Fibroblast of peridontal ligament (primary cell): ENCODE measurements at regions not wholly inside any gene's neighbourhood (a gene's known extent, or its start where the extent isn't known, plus 50 kb on each side); places are given as distances from the start of the nearest gene placed in this dataset.
"Not testable (repeated sequence)": the region's sequence is repeated elsewhere in the genome, so short reads cannot be mapped to it uniquely, and the experiment has no call there.

Experiments used
- DNase-seq: peaks from one replicate; pipeline ENCODE4 v3.0.0-alpha.2; 2010; ENCODE audit errors: extremely low read depth

- no peak for DNase-seq
Observed at GRCh38 chr12:86959766-86960458, 703.7 kb upstream of the MGAT4C start.

- DNase-seq = no peak
Observed at GRCh38 chr12:86950444-86950843, 694.3 kb upstream of the MGAT4C start.

- peak; percentile 8 for DNase-seq
Observed at GRCh38 chr12:86950043-86950442, 693.9 kb upstream of the MGAT4C start.

DNA sequence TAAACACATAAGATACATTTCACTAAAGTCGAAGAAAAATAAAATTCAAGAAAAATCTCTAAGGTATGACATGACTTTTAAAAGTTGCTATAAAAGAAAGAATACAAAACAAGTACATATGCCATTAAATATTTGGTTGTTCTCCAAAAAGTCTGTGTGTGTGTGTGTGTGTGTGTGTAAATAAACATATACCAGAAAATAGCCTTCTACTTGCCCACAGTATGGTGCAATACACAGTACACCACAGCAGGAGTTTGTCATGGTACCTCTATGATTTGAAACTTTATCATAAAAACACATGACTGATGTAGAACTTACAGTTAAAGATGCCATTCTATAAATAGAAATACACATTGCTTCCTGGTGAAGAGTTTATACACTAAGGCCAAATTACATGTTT lies 692.7 kb upstream of the MGAT4C start:
- DNase-seq = peak; percentile 65

- DNase-seq = no peak
Observed at GRCh38 chr12:86945685-86946196, 689.5 kb upstream of the MGAT4C start.

DNA sequence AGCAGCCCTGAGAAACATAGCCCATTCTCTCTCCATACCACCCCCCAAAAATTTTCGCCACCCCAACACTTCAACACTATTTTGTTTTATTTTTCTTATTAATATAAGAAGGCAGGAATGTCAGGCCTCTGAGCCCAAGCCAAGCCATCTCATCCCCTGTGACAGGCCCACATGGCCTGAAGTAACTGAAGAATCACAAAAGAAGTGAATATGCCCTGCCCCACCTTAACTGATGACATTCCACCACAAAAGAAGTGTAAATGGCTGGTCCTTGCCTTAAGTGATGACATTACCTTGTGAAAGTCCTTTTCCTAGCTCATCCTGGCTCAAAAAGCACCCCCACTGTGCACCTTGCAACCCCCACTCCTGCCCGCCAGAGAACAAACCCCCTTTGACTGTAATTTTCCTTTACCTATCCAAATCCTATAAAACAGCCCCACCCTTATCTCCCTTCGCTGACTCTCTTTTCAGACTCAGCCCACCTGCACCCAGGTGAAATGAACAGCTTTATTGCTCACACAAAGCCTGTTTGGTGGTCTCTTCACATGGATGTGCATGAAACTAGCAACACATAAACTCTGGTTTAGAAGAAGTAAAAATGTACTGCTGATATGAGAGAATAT lies 688.1 kb upstream of the MGAT4C start:
- not testable (repeated sequence) for DNase-seq

- no peak for DNase-seq
Observed at GRCh38 chr12:86931714-86932113, 675.5 kb upstream of the MGAT4C start.

GRCh38 chr12:86929962-86930361 lies 673.8 kb upstream of the MGAT4C start:
- peak; percentile 76 for DNase-seq

DNA sequence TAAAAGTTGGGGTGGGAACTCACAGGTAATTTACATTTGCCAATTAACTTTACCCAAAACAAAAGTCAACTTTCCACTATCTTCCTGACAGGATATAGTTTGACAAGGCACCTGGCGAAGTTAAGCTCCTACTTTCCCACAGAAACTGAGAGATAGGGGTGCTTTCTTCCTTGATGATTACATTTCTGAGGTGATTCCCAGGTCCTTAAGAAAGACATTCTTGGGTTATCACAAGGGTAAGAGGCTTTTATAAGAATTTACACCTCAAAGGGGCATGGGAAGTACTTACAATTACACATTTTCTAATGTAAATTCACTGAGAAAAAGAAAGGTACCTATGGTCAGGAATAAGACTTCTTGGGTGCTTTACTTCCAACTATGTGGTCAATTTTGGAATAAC lies 660.9 kb upstream of the MGAT4C start:
- no peak for DNase-seq

DNA sequence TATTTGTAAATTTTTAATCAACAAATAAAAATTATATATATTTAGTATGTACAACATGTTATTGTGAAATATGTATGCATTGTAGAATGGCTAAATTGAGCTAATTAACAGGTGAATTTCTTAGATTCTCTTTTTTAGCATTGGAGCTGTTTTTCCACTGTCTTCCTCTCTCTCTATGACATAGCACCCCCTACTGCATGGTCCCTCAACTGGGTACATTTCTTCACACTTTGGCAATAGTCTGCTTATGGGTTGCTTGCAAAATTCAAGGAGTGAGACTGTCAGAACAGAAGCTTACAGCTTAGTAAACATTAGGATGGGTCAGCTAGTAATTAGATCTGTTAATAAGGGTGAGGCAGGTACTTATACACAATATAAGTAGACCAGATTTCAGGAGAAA lies 658.5 kb upstream of the MGAT4C start:
- DNase-seq = peak; percentile 80

- DNase-seq = no peak
Observed at GRCh38 chr12:86911973-86912372, 655.8 kb upstream of the MGAT4C start.

DNA sequence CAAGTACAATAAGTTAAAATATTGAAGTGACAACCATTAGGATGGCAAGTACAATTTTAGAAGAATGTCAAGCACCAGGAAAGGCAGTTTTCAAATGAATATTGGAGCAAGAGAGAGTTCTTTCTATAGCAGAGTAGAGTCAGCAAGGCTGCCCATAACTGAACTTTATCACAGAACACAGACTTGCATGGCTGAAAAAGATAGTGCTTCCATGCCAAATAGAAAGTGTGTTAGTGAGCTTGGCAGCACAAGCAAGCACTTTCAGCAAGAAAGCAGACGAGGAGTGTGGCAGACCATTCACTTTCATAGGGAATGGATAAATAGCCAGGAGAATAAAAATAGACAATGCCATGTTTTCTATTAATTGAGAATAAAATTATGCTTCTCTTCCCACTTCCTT lies 647.0 kb upstream of the MGAT4C start:
- no peak for DNase-seq

- no peak for DNase-seq
Observed at GRCh38 chr12:86860776-86861175, 604.6 kb upstream of the MGAT4C start.

DNA sequence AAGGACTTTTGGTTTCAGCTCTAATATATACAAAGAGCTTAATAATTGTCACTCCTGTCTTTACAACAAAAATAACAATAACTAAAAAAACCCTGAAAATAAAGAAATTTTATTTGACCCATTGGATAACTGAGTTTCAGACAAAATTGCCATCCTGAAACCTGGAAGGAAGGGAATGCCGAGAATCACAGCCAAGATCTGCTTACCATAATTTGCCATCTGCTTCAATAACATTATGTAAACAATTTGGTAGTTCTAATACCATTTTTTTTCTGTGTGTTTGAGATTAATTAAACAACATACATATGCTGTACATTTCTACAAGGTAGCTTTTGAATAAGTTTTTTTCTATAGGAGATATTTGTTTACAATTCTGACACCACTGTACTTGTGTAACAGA lies 596.3 kb upstream of the MGAT4C start:
- no peak for DNase-seq

DNA sequence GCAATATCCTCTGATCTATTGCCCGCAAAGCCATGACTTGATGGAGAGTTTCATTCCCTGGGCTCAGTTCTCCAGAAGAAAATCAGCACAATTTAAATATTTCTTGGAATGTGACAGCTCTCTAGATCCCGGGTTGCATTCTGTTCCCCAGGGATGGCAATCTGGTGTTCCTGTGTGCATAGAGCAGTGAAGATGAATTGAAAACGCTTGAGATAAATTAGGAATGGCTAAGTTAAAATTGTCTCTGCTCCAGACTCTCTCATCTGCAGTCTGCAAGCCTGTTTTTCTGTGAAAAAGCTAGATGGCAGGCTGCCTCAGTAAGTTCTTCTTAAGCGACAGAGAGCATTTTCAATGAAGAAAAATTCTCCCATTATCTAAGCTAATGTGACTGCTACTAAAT lies 582.5 kb upstream of the MGAT4C start:
- peak; percentile 26 for DNase-seq

DNA sequence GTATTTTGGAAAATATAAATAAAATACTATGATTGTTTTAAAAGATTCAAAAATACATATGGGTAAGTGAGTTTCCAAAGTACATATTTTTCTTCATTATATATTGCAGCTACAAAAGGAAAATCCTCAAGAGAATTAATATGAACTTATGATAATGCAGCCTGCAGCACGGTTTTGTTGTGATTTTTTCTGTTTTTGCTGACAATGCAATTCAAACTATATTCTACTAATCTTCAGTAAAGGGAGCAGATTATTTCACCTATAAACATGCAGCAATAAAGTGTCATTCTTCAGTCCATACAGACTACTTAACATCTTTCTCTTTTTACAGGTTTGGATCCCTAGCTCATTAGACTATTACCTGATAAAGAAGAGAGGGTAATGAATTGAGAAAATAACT lies 582.1 kb upstream of the MGAT4C start:
- DNase-seq = no peak

- DNase-seq = no peak
Observed at GRCh38 chr12:86837246-86837645, 581.1 kb upstream of the MGAT4C start.

DNA sequence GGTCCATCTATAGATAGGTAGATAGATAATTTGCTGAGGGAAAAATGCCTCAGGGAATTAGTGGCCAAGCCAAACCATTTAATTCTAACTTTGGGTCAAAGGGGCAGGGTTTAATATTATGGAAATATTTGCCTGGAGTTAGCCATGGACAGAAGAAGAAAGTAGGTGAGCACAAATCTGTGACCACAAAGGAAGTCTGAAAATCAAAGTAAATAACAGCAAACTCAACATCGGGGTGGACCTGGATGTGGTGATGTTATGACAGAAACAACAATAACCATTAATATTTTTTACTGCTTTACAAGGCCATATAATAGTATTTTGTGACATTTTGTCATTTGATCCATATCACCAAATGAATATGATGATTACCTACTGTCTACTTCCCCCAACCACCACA lies 578.0 kb upstream of the MGAT4C start:
- DNase-seq = no peak

- DNase-seq = no peak
Observed at GRCh38 chr12:86827409-86827808, 571.2 kb upstream of the MGAT4C start.

DNA sequence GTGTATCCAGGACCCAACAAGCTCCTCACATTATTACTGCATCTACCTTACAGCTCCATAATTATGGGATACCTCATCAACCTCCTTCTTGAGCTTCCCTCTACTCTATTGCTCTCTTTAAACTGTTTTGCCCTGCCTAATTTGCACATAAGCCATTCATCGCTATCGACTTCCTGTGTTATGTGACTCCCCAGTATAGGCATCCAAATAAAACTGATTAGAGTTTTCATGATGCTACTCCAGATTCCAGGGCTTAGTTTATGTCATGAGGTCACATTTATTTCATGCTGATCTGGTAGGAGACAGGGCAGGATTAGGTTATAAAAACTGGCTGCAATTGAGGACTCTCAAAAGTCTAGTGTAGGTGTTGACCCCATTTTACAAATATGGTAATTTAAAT lies 569.9 kb upstream of the MGAT4C start:
- no peak for DNase-seq

- DNase-seq = no peak
Observed at GRCh38 chr12:86801439-86801838, 545.2 kb upstream of the MGAT4C start.

DNA sequence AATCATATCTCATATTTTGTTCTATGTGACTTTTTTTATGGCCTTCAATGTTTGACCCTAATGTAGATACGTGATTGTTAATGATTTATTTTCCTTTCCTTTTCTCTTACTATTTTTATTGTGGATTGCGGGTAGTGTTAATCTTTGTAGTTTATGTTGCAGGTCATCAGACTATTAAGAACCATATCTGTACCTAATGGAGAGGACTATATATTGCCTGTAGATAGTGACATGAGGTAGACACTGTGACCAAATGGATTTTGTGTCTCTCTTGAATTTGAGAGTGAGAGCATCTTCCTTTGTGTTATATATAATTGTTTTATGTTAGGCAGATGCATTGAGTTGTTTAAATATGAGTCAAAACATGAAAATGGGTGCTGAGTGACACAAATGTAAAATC lies 543.4 kb upstream of the MGAT4C start:
- no peak for DNase-seq

DNA sequence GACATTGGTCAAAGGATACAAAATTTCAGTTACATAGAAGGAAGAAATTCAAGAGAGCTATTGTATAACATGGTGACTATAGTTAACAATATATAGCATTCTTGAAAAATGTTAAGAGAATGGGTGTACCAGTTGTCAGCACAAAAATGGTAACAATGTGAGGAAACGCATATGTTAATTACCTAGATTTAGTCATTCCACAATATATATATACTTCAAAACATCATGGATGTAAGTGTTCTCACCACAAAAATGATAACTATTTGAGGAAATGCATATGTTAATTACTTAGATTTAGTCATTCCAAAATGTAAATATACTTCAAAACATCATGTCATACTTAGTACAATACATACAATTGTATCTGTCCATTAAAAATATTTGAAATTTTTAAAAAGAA lies 540.4 kb upstream of the MGAT4C start:
- no peak for DNase-seq

DNA sequence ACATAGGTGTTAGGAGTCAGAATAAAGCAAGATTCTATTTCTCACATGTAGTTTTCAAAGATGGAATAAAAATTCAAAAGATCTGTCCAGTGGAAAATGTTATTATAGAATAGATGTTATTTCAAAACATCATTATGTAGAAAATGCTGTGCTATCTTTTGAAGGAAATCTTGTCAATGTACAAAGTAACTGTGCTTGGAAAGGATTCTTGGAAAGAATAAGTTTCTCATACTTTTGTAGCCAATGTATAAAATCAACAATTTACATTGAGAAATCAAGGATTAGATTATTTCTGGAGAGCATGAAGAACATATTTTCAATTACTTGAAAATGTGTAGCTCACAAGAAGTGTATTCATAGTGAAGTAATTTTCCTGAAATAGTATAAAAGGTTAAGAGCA lies 532.5 kb upstream of the MGAT4C start:
- peak; percentile 35 for DNase-seq
